A673 (cell line): ENCODE measurements at regions not wholly inside any gene's neighbourhood (a gene's known extent, or its start where the extent isn't known, plus 50 kb on each side); places are given as distances from the start of the nearest gene placed in this dataset.

Experiments used
- CTCF ChIP-seq: fragments of 300-800, 200-600 bp; sonication (generic); conservative IDR thresholded peaks from 2 replicates; pipeline ENCODE4 v1.5.1; 2017; ENCODE audit warnings: low read depth, mild to moderate bottlenecking, antibody characterized with exemption, low read length, moderate library complexity, mixed read lengths
- EZH2 ChIP-seq: fragments of 200-600 bp; sonication (generic); IDR thresholded peaks from 2 replicates; pipeline ENCODE4 v1.6.1; 2017; ENCODE audit warnings: borderline replicate concordance, low read depth, mild to moderate bottlenecking, mixed read lengths, antibody characterized with exemption, low read length; ENCODE audit not compliant: poor library complexity, severe bottlenecking

DNA sequence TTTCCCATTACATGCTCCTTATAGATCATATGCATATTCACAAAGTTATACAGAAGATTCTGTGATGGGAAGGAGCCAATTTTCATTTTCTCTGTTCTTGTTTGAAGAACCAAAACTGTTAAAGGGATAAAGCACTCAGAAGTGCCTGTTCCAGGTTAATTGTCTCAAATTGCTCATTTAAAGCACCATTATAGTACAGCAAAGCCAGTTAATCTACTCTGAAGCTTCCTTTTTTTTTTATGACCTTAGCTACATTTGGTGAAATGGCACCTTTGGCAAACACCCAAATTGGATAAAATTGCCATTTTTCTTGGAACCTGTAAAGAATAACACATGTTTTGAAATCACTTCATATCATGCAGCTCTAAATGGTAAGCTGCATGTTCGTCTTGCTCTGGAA lies 1092.3 kb downstream of the BCL11A start:
- TF ChIP-seq EZH2 (no peak), CTCF (no peak)
